ENCODE measurements at regions not wholly inside any gene's neighbourhood (a gene's known extent, or its start where the extent isn't known, plus 50 kb on each side); places are given as distances from the start of the nearest gene placed in this dataset.

DNA sequence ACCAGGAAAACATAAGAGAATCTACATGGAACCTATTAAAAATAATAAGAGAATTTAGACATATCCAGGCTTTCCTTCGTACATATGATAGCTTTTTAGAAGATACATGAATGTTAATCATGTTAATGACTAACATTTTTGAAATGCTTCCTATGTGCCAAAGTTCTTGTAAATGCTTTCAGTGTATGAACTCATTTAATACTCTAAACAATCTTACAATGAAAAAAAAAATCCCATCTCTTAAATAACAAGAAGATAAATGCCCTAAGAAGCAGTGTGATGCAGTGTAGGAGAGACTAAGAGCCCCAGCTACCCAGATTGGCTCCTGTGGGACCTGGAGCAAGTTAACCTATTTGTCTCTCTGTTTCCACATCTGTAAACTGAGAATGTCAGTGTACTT lies 220.4 kb upstream of the MYOCD start:
- TF ChIP-seq, protein P1, sequence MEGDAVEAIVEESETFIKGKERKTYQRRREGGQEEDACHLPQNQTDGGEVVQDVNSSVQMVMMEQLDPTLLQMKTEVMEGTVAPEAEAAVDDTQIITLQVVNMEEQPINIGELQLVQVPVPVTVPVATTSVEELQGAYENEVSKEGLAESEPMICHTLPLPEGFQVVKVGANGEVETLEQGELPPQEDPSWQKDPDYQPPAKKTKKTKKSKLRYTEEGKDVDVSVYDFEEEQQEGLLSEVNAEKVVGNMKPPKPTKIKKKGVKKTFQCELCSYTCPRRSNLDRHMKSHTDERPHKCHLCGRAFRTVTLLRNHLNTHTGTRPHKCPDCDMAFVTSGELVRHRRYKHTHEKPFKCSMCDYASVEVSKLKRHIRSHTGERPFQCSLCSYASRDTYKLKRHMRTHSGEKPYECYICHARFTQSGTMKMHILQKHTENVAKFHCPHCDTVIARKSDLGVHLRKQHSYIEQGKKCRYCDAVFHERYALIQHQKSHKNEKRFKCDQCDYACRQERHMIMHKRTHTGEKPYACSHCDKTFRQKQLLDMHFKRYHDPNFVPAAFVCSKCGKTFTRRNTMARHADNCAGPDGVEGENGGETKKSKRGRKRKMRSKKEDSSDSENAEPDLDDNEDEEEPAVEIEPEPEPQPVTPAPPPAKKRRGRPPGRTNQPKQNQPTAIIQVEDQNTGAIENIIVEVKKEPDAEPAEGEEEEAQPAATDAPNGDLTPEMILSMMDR (IDR thresholded peaks at IDR 0.05; ENCODE audit: insufficient read depth, missing control alignments): no peak
- FAIRE-seq (no peak), DNase-seq (ENCODE audit: insufficient read length, low spot score) (no peak)

DNA sequence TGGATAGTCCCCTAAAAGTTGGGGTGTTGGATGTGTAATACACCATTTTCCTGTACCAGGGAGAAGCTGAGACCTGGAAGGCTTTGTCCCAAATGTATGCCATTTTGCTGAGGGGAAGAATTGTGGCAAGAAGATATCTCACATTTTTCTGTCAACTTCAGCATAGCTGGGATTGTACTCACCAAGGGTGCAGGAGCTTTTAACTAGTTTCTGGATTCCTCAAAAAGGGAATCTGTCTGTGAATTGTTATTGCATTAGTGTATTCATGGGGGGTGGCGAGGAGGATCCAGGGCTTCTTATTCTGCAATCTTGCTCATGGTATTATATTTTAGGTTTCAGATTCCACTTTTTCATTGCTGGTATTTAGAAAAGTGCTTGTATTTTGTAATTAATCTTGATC lies 208.2 kb upstream of the MYOCD start:
- TF ChIP-seq, protein P1 (IDR thresholded peaks at IDR 0.05; ENCODE audit: insufficient read depth, missing control alignments): no peak
- DNase-seq (ENCODE audit: insufficient read length, low spot score) (no peak), FAIRE-seq (no peak)

DNA sequence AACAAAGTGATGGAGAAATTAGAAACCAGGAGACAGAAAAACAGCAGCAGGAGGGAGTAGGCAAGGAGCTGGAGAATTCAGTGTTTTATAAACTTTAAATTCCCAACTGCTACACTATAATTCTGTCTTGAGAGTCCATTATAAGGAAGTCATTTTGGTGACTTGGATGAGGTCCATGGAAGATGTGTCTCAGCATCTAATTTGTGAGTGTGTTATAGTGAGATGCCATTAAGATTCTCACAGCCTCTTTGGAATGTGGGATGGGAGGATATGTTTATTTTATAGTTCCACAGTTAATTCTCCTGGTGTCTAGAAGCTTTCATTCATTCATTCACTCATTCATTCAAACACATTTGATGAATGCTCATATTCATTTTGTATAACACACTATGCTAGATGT lies 206.0 kb upstream of the MYOCD start:
- TF ChIP-seq, protein P1 (IDR thresholded peaks at IDR 0.05; ENCODE audit: insufficient read depth, missing control alignments): no peak
- FAIRE-seq (no peak), DNase-seq (ENCODE audit: insufficient read length, low spot score) (no peak)

DNA sequence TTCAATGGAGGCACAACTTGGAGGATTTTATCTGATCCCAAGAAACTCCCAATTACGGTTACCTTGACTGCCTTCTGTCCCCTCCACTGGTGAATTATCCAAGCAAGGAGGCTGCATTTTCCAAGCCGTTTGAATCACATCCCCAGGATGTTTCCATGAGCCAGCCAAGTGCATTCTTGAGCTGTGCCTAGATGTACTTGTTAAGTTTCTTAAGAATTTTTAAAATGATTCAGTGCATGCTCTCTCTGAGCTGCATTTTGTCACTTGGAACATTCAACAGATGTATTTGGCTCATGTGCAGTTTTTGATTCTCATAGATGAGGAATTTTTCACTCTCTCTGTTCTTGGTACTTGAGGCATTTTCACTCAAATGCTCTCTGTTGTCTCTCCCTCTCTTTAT lies 202.6 kb upstream of the MYOCD start:
- FAIRE-seq (no peak), DNase-seq (ENCODE audit: insufficient read length, low spot score) (no peak)
- TF ChIP-seq, protein P1 (IDR thresholded peaks at IDR 0.05; ENCODE audit: insufficient read depth, missing control alignments): no peak

DNA sequence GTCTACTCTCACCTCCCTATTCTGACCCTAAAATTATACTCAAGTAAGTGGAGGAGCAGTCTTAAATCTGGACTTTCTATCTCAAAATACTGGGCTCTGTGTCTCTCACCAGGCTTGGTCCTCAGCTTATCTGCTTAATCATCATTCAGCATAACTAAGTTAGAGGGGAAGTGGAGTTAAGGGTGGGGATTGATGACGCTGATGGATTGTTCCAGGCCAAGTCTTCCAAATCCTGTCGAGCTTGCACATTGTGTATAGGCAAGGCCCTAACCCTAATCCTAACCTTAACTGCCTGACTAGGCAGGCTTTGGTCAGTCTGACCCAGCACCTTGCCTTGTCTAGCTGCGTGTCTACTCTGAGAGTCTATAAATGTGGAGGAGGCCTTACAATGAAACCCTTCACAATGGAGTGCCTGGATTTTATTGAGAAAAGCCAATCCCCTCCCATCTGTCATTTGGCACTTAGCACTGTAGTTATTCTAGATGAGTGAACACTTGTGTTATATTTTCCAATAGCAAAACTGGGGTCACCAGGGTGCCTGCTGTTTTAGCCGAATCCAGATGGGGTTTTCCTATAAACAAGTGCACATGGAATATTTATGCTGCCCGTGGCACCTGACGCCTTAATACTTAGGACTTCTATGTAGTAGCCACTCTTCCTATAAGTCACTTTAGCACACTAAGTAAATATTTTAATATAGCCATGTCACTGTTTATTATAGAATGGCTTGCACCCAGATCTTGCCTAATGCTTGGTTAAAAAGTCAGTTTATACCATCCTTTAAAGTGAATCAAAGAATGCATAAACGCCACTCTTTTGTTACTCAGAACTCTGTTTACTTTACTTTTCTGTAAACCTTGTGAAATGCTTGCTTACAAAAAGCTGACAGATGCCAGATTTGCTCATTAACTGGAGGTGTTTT lies 193.2 kb upstream of the MYOCD start:
- TF ChIP-seq, protein P1 (IDR thresholded peaks at IDR 0.05; ENCODE audit: insufficient read depth, missing control alignments): no peak
- no peak for FAIRE-seq
- no peak for DNase-seq (ENCODE audit: insufficient read length, low spot score)

DNA sequence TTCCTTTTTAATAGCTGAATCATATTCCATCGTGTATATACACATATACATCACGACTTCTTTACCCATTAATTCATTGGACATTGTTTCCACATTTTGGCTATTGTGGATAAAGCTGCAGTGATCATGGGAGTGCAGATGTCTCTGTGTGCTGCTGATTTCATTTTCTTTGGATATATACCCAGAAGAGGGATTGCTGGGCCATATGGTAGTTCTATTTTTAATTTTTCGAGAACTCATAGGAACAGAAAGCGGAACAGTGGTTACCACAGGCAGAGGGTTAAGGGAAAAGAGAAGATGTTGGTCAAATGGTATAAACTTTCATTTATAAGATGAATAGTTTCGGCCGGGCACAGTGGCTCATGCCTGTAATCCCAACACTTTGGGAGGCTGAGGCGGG lies 187.4 kb upstream of the MYOCD start:
- TF ChIP-seq, protein P1 (IDR thresholded peaks at IDR 0.05; ENCODE audit: insufficient read depth, missing control alignments): no peak
- FAIRE-seq (no peak), DNase-seq (ENCODE audit: insufficient read length, low spot score) (no peak)

DNA sequence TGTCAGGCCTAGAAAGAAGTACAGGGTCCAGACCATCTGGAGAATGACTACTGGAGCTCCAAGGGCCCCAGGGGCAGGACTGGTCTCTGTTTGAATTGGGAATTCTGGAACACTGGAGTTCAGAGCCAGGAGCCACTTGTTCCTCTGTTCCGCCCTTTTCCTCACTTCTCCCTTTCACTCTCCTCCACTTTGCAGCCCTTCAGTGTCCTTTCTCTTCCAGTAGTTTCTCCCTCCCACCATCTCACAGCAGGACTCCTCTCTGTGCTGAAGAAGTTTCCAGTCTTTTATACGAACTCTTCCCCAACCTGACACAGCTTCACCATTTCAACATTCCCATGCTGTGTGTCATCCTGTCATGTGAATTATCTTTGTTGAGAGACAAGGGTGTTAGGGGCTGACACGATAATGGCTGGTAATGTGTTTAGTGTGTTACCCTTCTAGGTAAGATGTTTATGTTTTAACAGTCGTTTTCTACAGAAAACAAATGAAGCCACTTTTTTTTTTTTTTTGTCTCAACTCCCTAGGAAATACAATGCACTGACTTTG lies 180.3 kb upstream of the MYOCD start:
- TF ChIP-seq, protein P1 (IDR thresholded peaks at IDR 0.05; ENCODE audit: insufficient read depth, missing control alignments): no peak
- DNase-seq (ENCODE audit: insufficient read length, low spot score): no peak
- no peak for FAIRE-seq
